Right cardiac atrium (tissue), 5 donors: ENCODE measurements at regions not wholly inside any gene's neighbourhood (a gene's known extent, or its start where the extent isn't known, plus 50 kb on each side); places are given as distances from the start of the nearest gene placed in this dataset.

ENCODE experiments used
- ATAC-seq, 2 donors: fragments of 200-7000 bp; cut with Tn5 transposase; one replicate each; pipeline versions ENCODE4 v1.8.0 to v1.9.1; 2020; ENCODE audit warnings: moderate library complexity in 2 of 2, mild to moderate bottlenecking in 1 of 2
- DNase-seq, 3 donors: peaks; one replicate each; pipeline ENCODE4 v3.0.0-alpha.2; 2020
- H3K27ac ChIP-seq: one replicate; pipeline ENCODE4 v1.5.1; 2013; ENCODE audit warnings: mild to moderate bottlenecking, low read length, control low read depth, moderate library complexity
- H3K27me3 ChIP-seq: one replicate; pipeline ENCODE4 v1.6.1; 2013; ENCODE audit not compliant: control insufficient read depth, insufficient read depth
- H3K4me1 ChIP-seq: one replicate; pipeline ENCODE4 v1.6.1; 2013; ENCODE audit warnings: low read length; ENCODE audit not compliant: control insufficient read depth, insufficient read depth
- H3K4me3 ChIP-seq: one replicate; pipeline ENCODE4 v1.5.1; 2013; ENCODE audit warnings: low read length, control low read depth
- H3K9me3 ChIP-seq: one replicate; pipeline ENCODE4 v1.6.1; 2013; ENCODE audit warnings: low read length; ENCODE audit not compliant: control insufficient read depth
- WGBS: extraction: QIAGEN DNeasy Blood & Tissue Kit; methylation state at CpG from one replicate; pipeline ENCODE4 v1.1.7; 2013; 5-methylcytosine and 5-hydroxymethylcytosine counted together
- intact Hi-C, 4 donors: fragments of 100-400 bp; cut with DNase I; formaldehyde crosslinking; loops; one replicate each; pipeline versions ENCODE4 v1.11.0 to v1.14.0; 2022 to 2023
- donor health status: healthy with polysubstance abuse.
- donor health status: DM: no; HTN: yes; CAD: no.
- donor health status: DM: no; HTN: no; CAD: no.
- donor health status: DM: no; HTN: yes; CAD: no; lungs with severe emphysema.
- donor health status: DM: yes; HTN: yes; CAD: no.

DNA sequence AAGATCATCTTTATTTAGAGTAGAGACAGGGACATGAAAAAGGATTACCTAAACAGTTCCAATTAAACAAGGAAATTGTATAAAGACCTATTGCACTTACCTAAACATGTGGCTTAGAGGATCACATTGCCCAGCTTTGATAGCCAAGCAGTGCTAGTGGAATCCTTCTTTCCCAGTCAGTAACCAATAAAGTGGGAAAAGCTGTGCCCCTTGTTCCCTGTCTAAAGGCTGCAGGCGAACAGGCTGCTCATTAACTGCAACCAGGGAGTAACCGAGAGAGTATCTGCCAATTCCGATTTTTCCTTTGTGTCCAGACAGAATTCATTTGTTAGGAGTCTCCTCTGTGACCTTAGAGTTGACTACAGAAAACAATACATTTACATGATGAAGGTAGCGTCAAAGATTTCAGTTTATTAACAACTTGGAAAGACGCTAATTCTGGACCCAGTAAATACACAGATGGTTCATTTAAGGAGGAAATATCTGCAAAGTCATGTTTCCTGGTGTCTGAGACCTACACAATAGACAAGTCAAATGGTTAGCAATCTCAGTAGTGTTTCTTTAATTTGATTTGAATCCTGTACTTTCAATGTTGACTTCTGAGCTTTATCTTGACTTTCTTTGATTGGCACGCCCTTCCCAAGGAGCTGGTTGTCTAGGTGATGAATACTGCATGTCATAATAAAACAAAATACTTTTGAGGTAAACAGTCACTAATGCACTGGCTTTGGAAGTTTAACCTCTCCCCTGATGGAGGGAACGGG, 57.3 kb upstream of the MET start:
- DNase-seq (no peak), ATAC-seq (peak in 1 of 2 donors; percentile 41)
- H3K27ac ChIP-seq = no peak overlapping the region
- H3K9me3 ChIP-seq = no peaks in the 10 kb centered on the region
- 52% methylated on average over 7 of the region's 7 CpGs for WGBS
- peaks cover 2% of the 10 kb centered on the region for H3K27me3 ChIP-seq
- no peaks in the 10 kb centered on the region for H3K4me1 ChIP-seq
- no peak overlapping the region for H3K4me3 ChIP-seq
- intact Hi-C loops = no loop called here

DNA sequence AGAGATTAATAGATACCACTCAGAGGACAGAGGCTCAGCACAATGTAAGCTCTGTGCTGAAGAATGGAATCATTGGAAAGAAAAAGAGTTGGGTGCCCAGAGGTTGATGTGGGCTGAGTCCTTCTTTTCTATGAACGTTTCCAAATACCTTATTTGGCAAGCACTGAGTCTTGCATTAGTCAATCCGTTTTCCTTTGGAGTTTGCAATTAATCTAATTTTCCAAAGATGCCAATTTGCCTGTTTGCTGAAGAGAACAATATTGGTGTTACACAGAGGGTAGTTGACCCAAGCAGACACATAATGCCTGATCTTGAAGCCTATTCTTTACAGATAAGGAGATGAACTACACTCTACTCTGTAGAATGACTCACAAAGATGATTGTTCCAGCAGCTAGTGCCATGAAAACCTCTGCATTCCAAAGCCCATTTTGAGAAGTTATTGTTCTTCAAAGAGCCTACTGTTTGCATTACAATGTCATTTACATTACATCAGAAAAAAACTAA, 55.4 kb upstream of the MET start:
- Histone ChIP-seq H3K9me3 (no peaks in the 10 kb centered on the region), H3K4me3 (no peak overlapping the region), H3K27ac (no peak overlapping the region), H3K27me3 (no peaks in the 10 kb centered on the region), H3K4me1 (no peaks in the 10 kb centered on the region)
- no peak for DNase-seq
- intact Hi-C loops = no loop called here
- WGBS = 24% methylated on average over 2 of the region's 2 CpGs
- peak in 1 of 2 donors; percentile 66 for ATAC-seq

DNA sequence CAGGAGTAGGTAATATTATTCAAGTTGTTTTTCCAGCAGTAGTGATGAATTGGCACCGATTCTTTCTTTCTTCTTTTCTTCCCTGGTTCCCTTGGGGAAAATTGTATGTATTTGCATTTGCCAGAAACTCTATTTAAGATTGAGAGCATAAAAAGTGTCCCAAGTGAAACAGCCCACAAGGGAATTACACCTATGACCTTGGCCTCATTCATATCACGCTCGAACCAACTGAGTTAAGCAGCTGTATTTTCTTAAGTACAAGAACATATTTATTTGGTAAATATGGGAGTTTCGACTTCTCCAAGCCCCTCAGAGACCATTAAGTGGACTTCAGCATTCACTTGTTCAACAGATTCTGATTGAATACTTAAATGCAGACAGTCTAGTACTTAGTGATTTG, 54.1 kb upstream of the MET start:
- intact Hi-C loops = no loop called here
- Histone ChIP-seq H3K4me3 (no peak overlapping the region), H3K4me1 (no peaks in the 10 kb centered on the region), H3K9me3 (no peaks in the 10 kb centered on the region), H3K27me3 (no peaks in the 10 kb centered on the region), H3K27ac (no peak overlapping the region)
- no peak for ATAC-seq
- DNase-seq = no peak
- 81% methylated on average over 4 of the region's 4 CpGs for WGBS

DNA sequence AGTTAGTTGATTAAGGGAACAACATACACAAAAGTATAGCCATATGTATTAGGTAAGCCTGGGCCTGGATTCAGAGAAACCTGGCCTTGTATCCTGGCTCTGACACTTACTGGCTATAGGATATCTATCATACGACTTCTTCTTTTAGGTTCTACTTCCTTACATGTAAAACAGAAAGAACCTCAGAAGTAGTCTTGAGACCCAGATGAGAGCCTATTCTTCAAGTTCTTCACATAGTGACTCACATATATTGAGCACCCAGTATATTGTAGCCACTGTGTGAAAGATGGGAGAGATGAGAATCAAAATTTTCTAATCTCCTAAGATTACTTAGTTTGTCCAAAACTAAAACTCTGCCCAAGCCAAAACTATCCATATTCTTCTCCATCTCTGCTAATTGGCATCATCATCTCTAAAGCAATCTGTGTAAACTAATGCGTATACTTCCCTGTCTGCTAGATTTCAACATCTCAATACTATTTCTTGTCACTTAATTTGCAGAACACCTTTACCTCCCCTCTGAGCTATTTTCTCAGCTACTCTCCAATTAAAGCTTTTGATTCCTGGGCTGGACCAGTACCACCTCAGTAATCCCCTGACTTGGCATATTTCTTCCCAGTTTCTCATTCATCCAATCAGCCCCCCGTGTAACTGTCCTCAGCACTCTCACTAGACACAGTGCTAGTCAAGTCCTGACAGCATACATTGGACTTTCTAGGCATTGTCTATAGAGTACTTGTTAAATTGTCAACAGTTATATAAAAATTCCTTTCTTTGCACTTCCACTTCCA, 53.5 kb upstream of the MET start:
- intact Hi-C loops = no loop called here
- WGBS = 83% methylated on average over 3 of the region's 3 CpGs
- Histone ChIP-seq H3K4me1 (no peaks in the 10 kb centered on the region), H3K4me3 (no peak overlapping the region), H3K9me3 (no peaks in the 10 kb centered on the region), H3K27ac (no peak overlapping the region), H3K27me3 (no peaks in the 10 kb centered on the region)
- ATAC-seq (no peak), DNase-seq (no peak)

DNA sequence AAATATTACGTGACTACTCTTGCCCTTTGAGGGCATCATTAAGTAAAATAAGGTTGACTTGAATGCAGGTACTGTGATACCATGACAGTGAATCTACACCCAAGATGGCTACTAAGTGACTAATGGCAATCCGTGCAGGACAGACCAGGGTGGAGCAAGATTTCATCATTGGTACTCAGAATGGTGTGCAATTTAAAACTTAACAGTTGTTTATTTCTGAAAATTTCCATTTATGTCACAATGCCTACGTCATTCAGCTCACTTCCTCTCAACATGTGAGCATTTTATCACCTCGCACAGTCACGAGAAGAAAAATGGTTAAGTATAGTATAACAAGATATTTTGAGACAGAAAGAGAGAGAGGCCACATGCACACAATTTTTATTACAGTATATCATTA, 50.3 kb upstream of the MET start:
- Histone ChIP-seq H3K27ac (no peak overlapping the region), H3K27me3 (no peaks in the 10 kb centered on the region), H3K4me3 (no peak overlapping the region), H3K4me1 (no peaks in the 10 kb centered on the region), H3K9me3 (no peaks in the 10 kb centered on the region)
- no peak for ATAC-seq
- 78% methylated on average over 5 of the region's 5 CpGs for WGBS
- DNase-seq = no peak
- intact Hi-C loops = no loop called here
